Activated CD8-positive, alpha-beta T cell treated with anti-CD3 and anti-CD28 coated beads, Interleukin-2, amount 10 ng/mL, durations not matched to agents 7 days and 5 days (primary cell): ENCODE measurements at regions not wholly inside any gene's neighbourhood (a gene's known extent, or its start where the extent isn't known, plus 50 kb on each side); places are given as distances from the start of the nearest gene placed in this dataset.
"Not testable (repeated sequence)": the region's sequence is repeated elsewhere in the genome, so short reads cannot be mapped to it uniquely, and the experiment has no call there.

Experiments
- ATAC-seq: fragments of 150-1000 bp; cut with Tn5 transposase; one replicate; pipeline ENCODE4 v1.10.0; 2021; ENCODE audit warnings: moderate library complexity
- CTCF ChIA-PET: fragments of 350-600 bp; sonication (Branson Sonifier 250); formaldehyde crosslinking; loops from one replicate; lab custom pipeline; 2021; ENCODE audit warnings: antibody characterized with exemption; lab: Charles Lee
- POLR2A ChIA-PET: fragments of 350-600 bp; sonication (Branson Sonifier 250); formaldehyde crosslinking; loops from one replicate; lab custom pipeline; 2021; ENCODE audit warnings: antibody characterized with exemption; lab: Charles Lee
- DNase-seq: peaks from one replicate; pipeline ENCODE4 v3.0.0-alpha.2; 2020
- H3K27ac Mint-ChIP-seq: one replicate; pipeline ENCODE4 v1.8.0; 2021; ENCODE audit warnings: mild to moderate bottlenecking, mixed read lengths
- H3K27me3 Mint-ChIP-seq: one replicate; pipeline ENCODE4 v1.8.0; 2021; ENCODE audit warnings: low read depth, mixed read lengths
- H3K36me3 Mint-ChIP-seq: one replicate; pipeline ENCODE4 v1.8.0; 2021; ENCODE audit warnings: low read depth, mixed read lengths
- H3K4me1 Mint-ChIP-seq: one replicate; pipeline ENCODE4 v1.8.0; 2021; ENCODE audit warnings: low read depth, mixed read lengths
- H3K4me3 Mint-ChIP-seq: one replicate; pipeline ENCODE4 v1.8.0; 2021; ENCODE audit warnings: mild to moderate bottlenecking, mixed read lengths
- H3K9me3 Mint-ChIP-seq: one replicate; pipeline ENCODE4 v1.8.0; 2022; ENCODE audit warnings: mixed read lengths; ENCODE audit not compliant: insufficient read depth

GRCh38 chr5:87529486-87530076 is 116.9 kb upstream of the CCNH start:
- no peaks in the 10 kb centered on the region for H3K9me3 Mint-ChIP-seq
- ChIA-PET CTCF (no interaction called here), POLR2A (no interaction called here)
- ATAC-seq (no peak), DNase-seq (no peak)
- no peak overlapping the region for H3K4me3 Mint-ChIP-seq
- H3K36me3 Mint-ChIP-seq, result no peaks in the 10 kb centered on the region
- H3K27me3 Mint-ChIP-seq, result no peaks in the 10 kb centered on the region
- H3K4me1 Mint-ChIP-seq, result no peaks in the 10 kb centered on the region
- no peak overlapping the region for H3K27ac Mint-ChIP-seq

- ChIA-PET POLR2A (no interaction called here), CTCF (no interaction called here)
- DNase-seq (no peak), ATAC-seq (no peak)
- Mint-ChIP-seq H3K27ac (no peak overlapping the region), H3K27me3 (no peaks in the 10 kb centered on the region), H3K9me3 (no peaks in the 10 kb centered on the region), H3K4me1 (no peaks in the 10 kb centered on the region), H3K36me3 (no peaks in the 10 kb centered on the region), H3K4me3 (no peak overlapping the region)
Measured at GRCh38 chr5:87526131-87526530, 113.4 kb upstream of the CCNH start.

GRCh38 chr5:87524217-87524616 is 111.5 kb upstream of the CCNH start:
- Mint-ChIP-seq H3K4me1 (no peaks in the 10 kb centered on the region), H3K9me3 (no peaks in the 10 kb centered on the region)
- CTCF ChIA-PET, result no interaction called here

GRCh38 chr5:87511778-87512177 is 99.0 kb upstream of the CCNH start:
- H3K4me1 Mint-ChIP-seq, H3K27ac Mint-ChIP-seq, H3K9me3 Mint-ChIP-seq, ATAC-seq, H3K4me3 Mint-ChIP-seq, DNase-seq, CTCF ChIA-PET, H3K27me3 Mint-ChIP-seq, H3K36me3 Mint-ChIP-seq, POLR2A ChIA-PET: not testable (repeated sequence)

More at GRCh38 chr5:87524217-87524616, 111.5 kb upstream of the CCNH start:
- ATAC-seq (no peak), DNase-seq (no peak)
- POLR2A ChIA-PET, result no interaction called here
- Mint-ChIP-seq H3K4me3 (no peak overlapping the region), H3K36me3 (no peaks in the 10 kb centered on the region), H3K27me3 (no peaks in the 10 kb centered on the region), H3K27ac (no peak overlapping the region)

- Mint-ChIP-seq H3K9me3 (no peaks in the 10 kb centered on the region), H3K36me3 (no peaks in the 10 kb centered on the region), H3K4me3 (no peak overlapping the region), H3K4me1 (no peaks in the 10 kb centered on the region), H3K27me3 (no peaks in the 10 kb centered on the region), H3K27ac (no peak overlapping the region)
- ChIA-PET CTCF (no interaction called here), POLR2A (no interaction called here)
- no peak for DNase-seq
- no peak for ATAC-seq
Measured at GRCh38 chr5:87503004-87503403, 90.3 kb upstream of the CCNH start.

GRCh38 chr5:87499478-87500410 is 87.0 kb upstream of the CCNH start:
- H3K4me3 Mint-ChIP-seq, result no peak overlapping the region
- H3K4me1 Mint-ChIP-seq, result no peaks in the 10 kb centered on the region
- no peak for ATAC-seq
- ChIA-PET CTCF (no interaction called here), POLR2A (no interaction called here)
- H3K36me3 Mint-ChIP-seq, result no peaks in the 10 kb centered on the region
- no peaks in the 10 kb centered on the region for H3K27me3 Mint-ChIP-seq
- no peak for DNase-seq
- no peak overlapping the region for H3K27ac Mint-ChIP-seq
- no peaks in the 10 kb centered on the region for H3K9me3 Mint-ChIP-seq
